Cardiac fibroblast (primary cell): ENCODE measurements at regions not wholly inside any gene's neighbourhood (a gene's known extent, or its start where the extent isn't known, plus 50 kb on each side); places are given as distances from the start of the nearest gene placed in this dataset.

Experiments used
- DNase-seq, 2 donors: peaks; one replicate each; pipeline versions ENCODE4 v3.0.0 to v3.0.0-alpha.2; 2010; ENCODE audit warnings: low read depth in 2 of 2
- H3K4me3 ChIP-seq, 2 donors: replicated peaks in 1 of 2; 1 replicate in 1 of 2; 2 replicates in 1 of 2; pipeline ENCODE4 v1.5.1; 2011; ENCODE audit warnings: low read depth in 2 of 2, low read length in 2 of 2, mild to moderate bottlenecking in 2 of 2, moderate library complexity in 1 of 2
- CTCF ChIP-seq: IDR thresholded peaks from one replicate; pipeline ENCODE4 v1.5.1; 2011; ENCODE audit warnings: low read depth, mild to moderate bottlenecking, low read length, inconsistent platforms

- H3K4me3 ChIP-seq, result no peak overlapping the region
- no peak for DNase-seq
- no peak for TF ChIP-seq CTCF
Observed at GRCh38 chr10:33552290-33552689, 217.8 kb upstream of the NRP1 start.

GRCh38 chr10:33550811-33551210 is 216.3 kb upstream of the NRP1 start:
- no peak for TF ChIP-seq CTCF
- no peak overlapping the region for H3K4me3 ChIP-seq
- DNase-seq, result peak; percentile 11 to 32

GRCh38 chr10:33547976-33548375 is 213.5 kb upstream of the NRP1 start:
- DNase-seq, result no peak
- H3K4me3 ChIP-seq, result no peak overlapping the region
- TF ChIP-seq CTCF, result no peak

GRCh38 chr10:33546031-33546430 is 211.6 kb upstream of the NRP1 start:
- no peak for TF ChIP-seq CTCF
- no peak for DNase-seq
- H3K4me3 ChIP-seq, result no peak overlapping the region

- peak; percentile 5 to 61 for DNase-seq
- no peak overlapping the region for H3K4me3 ChIP-seq
- no peak for TF ChIP-seq CTCF
Observed at GRCh38 chr10:33542752-33543505, 208.5 kb upstream of the NRP1 start.

GRCh38 chr10:33539116-33539515 is 204.6 kb upstream of the NRP1 start:
- no peak for DNase-seq
- no peak overlapping the region for H3K4me3 ChIP-seq
- TF ChIP-seq CTCF, result no peak

GRCh38 chr10:33537066-33537465 is 202.6 kb upstream of the NRP1 start:
- peak; percentile 5 to 31 for DNase-seq
- no peak for TF ChIP-seq CTCF
- no peak overlapping the region for H3K4me3 ChIP-seq
